ENCODE measurements at regions not wholly inside any gene's neighbourhood (a gene's known extent, or its start where the extent isn't known, plus 50 kb on each side); places are given as distances from the start of the nearest gene placed in this dataset.
"Not testable (repeated sequence)": the region's sequence is repeated elsewhere in the genome, so short reads cannot be mapped to it uniquely, and the experiment has no call there.

DNA sequence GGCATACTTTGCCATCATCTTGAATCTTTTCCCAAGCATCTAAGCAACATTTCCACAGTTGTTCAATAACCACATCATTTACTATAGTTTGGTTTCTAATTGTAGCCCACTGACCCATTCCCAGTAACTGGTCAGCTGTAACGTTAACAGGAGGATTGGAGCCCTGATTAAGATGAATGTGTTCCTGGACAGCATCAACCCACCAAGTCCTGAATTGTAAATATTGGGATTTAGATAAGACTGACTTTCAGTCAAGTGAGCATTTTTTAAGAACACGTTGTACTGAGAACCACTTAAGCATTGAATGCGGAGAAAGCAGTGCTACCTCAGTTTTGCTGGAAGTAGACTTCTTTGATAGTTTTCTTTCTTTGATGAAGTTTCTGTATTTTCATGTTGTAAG, 53.3 kb upstream of the ARL4D start:
- not testable (repeated sequence) for DNase-seq (ENCODE audit: low read depth in 2 of 2)

GRCh38 chr17:43344685-43345084, 54.1 kb upstream of the ARL4D start:
- DNase-seq (ENCODE audit: low read depth in 2 of 2), result no peak

DNA sequence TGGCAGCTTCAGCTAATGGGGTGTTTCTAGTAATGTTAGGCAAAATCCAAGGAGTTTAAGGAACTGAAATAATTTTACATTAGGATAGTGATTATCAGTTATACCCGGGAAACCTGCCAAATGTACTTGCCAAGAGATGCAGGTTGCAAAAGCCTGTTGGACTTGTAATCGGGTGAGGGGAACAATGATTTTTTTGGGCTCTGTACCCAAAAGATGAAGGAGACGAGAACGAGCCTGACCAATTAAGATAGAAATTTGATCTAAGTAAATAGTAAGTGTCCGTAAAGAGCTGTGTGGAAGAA, 56.3 kb upstream of the ARL4D start:
- no peak for DNase-seq (ENCODE audit: low read depth in 2 of 2)

- peak; percentile 23 to 71 for DNase-seq (ENCODE audit: low read depth in 2 of 2)
These were observed 56.8 kb upstream of the ARL4D start for GRCh38 chr17:43341715-43342588.

DNA sequence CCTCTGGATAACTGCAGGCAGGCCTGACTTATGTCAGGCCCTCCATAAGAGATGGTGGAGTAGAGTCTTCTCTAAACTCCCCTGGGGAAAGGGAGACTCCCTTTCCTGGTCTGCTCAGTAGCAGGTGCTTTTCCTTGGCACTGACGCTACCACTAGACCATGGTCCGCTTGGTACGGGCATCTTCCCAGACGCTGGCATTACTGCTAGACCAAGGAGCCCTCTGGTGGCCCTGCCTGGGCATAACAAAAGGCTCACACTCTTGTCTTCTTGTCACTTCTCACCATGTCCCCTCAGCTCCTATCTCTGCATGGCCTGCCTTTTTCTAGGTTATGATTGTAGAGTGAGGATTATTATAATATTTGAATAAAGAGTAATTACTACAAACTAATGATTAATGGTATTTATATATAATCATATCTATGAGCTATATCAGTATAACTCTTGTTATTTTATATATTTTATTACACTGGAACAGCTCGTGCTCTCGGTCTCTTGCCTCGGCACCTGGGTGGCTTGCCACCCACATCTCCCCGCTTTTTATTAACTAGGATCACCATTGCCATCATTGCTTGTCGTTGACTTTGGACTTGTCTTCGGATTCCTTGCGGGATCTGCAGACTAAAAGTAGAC, 59.8 kb upstream of the ARL4D start:
- peak in 1 of 2 donors; percentile 71 for DNase-seq (ENCODE audit: low read depth in 2 of 2)

- no peak for DNase-seq (ENCODE audit: low read depth in 2 of 2)
These were observed 60.9 kb upstream of the ARL4D start for GRCh38 chr17:43337684-43338428.

GRCh38 chr17:43334738-43335402, 63.9 kb upstream of the ARL4D start:
- DNase-seq (ENCODE audit: low read depth in 2 of 2), result no peak

GRCh38 chr17:43333433-43333943, 65.3 kb upstream of the ARL4D start:
- no peak for DNase-seq (ENCODE audit: low read depth in 2 of 2)

DNA sequence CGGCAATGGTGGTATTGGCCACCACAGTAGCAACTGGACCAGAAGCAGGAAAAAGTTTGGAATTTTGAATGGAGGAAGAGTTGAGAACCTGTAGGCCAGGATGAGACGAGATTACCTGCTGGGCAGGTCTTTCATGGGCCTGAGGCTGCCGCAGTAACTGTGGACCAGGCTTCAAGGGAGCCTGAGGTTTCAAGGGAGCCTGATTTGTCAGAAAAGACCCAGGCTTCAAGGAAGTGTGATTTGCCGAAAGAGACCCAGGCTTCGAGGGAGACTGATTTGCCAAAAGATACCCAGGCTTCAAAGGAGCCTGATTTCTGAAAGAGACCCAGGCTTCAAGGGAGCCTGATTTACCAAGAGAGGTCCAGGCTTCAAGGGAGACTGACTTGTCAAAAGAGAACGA, 66.6 kb upstream of the ARL4D start:
- DNase-seq (ENCODE audit: low read depth in 2 of 2), result no peak

- DNase-seq (ENCODE audit: low read depth in 2 of 2), result peak; percentile 24 to 47
These were observed 67.7 kb upstream of the ARL4D start for GRCh38 chr17:43330876-43331639.

DNA sequence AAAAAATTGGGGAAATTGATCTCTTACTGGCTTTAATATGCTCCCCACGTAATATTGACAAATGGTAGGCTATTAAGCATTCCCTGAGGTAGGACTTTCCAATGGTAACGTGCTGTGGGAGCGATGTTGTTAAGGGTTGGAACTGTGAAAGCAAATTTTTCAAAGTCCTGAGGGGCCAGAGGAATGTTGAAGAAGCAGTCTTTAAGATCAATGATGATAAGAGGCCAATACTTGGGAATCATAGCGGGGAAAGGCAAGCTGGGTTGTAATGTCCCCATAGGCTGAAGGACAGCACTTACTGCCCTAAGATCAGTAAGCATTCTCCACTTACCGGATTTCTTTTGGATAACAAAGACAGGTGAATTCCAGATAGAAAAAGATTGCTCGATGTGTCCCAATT, 69.6 kb upstream of the ARL4D start:
- no peak for DNase-seq (ENCODE audit: low read depth in 2 of 2)

- no peak for DNase-seq (ENCODE audit: low read depth in 2 of 2)
These were observed 70.1 kb upstream of the ARL4D start for GRCh38 chr17:43328650-43329049.

DNA sequence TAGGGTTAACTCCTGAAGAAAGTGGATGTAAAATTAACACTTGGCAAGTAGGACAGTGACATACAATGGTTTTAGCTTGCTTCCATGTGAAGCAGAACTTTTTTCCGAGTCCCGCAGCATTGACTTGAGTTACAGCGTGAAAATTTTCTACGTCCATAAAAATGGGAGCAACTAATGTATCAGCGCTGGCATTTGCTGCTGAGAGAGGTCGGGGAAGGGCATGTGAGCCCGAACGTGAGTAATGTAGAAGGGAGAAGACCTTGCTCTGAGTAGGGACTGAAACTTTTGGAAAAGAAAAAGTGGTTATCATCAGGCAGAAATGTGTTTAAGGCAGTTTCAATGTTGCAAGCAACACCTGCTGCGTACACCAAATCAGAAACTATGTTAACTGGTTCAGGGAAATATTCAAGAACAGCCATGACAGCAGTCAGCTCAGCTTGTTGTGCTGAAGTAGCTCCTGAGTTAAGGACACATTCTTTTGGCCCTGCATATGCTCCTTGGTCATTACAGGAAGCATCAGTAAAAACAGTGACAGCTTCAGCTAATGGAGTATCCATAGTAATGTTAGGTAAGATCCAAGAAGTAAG, 70.9 kb upstream of the ARL4D start:
- DNase-seq (ENCODE audit: low read depth in 2 of 2), result no peak

DNA sequence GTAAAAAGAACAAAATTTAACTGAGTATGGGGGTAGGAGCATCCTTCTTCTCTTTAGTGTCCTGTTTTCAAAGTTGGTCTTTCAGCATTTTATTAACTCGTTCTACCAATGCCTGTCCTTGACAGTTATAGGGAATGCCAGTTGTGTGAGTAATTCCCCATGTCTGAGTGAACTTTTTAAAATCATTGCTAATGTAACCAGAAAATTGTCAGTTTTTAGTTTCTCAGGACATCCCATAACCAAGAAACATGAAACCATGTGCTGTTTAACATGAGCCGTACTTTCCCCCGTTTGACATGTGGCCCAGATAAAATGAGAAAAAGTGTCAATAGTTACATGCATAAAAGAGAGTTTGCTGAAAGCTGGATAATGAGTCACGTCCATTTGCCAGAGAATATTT, 71.4 kb upstream of the ARL4D start:
- DNase-seq (ENCODE audit: low read depth in 2 of 2), result no peak

GRCh38 chr17:43326490-43327275, 72.1 kb upstream of the ARL4D start:
- DNase-seq (ENCODE audit: low read depth in 2 of 2), result no peak

DNA sequence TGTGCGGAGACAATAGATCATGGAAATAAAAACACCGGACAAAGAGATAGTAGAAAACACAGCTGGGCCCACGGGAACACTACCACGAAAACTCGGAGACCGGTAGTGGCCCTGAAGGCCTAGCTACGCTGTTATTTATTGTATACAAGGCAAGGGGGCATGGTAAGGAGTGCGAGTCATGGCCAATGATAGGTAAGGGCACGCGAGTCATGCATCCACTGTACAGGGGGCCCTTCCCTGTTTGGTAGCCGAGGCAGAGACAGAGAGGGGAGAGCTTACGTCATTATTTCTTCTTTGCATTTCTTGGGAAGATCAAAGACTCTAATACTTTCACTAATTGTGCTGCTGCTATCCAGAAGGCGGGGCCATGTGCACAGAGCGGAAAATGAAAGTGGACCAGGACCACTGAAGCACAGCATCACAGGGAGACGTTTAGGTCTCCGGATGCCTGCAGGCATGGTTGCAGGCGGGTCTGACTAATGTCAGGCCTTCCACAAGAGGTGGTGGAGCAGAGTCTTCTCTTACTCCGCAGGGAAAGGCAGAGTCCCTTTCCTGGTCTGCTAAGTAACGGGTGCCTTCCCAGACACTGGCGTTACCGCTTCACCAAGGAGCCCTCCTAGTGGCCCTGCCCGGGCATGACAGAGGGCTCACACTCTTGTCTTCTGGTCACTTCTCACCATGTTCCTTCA, 74.4 kb upstream of the ARL4D start:
- no peak for DNase-seq (ENCODE audit: low read depth in 2 of 2)

DNA sequence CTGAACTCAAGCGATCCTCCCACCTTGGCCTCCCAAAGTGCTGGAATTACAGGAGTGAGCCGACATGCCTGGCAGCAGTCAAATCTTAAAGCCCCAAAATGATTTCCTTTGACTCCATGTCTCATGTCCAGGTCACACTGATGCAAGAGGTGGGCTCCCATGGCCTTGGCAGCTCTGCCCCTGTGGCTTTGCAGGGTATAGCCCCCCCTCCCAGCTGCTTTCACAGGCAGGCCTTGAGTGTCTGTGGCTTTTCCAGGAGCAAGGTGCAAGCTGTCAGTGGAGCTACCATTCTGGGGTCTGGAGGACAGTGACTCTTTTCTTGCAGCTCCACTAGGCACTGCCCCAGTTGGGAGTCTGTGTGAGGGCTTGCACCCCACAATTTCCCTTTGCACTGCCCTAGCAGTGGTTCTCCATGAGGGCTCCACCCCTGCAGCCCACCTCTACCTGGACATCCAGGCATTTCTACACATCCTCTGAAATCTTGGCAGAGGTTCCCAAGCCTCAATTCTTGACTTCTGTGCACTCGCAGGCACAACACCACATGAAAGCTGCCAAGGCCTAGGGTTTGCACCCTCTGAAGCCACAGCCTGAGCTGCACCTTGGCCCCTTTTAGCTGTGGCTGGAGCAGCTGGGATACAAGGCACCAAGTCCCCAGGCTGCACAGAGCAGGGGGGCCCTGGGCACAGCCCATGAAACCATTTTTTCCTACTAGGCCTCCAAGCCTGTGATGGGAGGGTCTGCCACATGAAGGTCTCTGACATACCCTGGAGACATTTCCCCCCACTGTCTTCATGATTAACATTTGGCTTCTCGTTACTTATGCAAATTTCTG, 79.3 kb upstream of the ARL4D start:
- no peak for DNase-seq (ENCODE audit: low read depth in 2 of 2)

DNA sequence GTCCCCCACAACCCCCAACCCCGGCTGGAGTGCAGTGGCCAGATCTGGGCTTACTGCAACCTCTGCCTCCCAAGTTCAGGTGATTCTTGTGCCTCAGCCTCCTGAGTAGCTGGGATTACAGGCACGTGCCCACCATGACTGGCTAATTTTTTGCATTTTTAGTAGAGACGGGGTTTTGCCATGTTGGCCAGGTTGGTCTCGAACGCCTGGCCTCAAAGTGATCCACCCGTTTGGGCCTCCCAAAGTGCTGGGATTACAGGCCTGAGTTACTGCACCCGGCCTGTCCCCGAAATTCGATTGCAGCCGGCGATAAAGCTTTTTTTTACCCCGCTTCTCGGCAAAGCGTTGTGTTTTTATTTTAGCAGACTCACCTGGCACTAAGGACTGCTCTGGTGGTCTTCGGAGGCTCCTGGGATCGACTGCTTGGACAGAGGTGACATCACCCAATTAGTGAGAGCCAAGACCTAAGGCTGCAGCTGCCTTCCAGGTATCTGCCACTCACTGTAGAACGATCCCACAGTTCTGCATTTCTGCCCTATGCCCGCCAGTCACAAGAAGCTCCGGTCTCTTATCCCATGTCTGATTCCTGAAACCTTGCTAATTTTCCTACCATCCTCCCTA, 82.2 kb upstream of the ARL4D start:
- DNase-seq (ENCODE audit: low read depth in 2 of 2), result no peak

Data from dermis microvascular lymphatic vessel endothelial cell (primary cell).